K562 (cell line): ENCODE measurements at regions not wholly inside any gene's neighbourhood (a gene's known extent, or its start where the extent isn't known, plus 50 kb on each side); places are given as distances from the start of the nearest gene placed in this dataset.

Source experiments
- ATAC-seq: fragments of 200-7000 bp; cut with Tn5 transposase; 3 replicates; pipeline ENCODE4 v1.9.1; 2020; ENCODE audit warnings: moderate library complexity
- BruUV-seq: library from RNA; stranded (reverse); fragments of 400-500 nt; replicated peaks from 2 replicates; lab custom pipeline; 2021; lab: Mats Ljungman, UMichigan
- CTCF ChIA-PET: fragments of 300-600 bp; formaldehyde crosslinking; extraction: SDS; loops from one replicate; lab custom pipeline; 2021; ENCODE audit warnings: low intra/inter-chr PET ratio; lab: Yijun Ruan, JAX
- POLR2A ChIA-PET: fragments of 300-600, 350-650 bp; sonication (Branson Sonifier 250); formaldehyde crosslinking; extraction: SDS; loops from one replicate; lab custom pipeline; 2021; ENCODE audit warnings: antibody characterized with exemption, inconsistent platforms; lab: Yijun Ruan, JAX
- DNase-seq, 4 experiments: peaks; one replicate each; pipeline versions ENCODE4 v3.0.0 to v3.0.0-alpha.2; 2011 to 2018; ENCODE audit warnings: low spot score in 3 of 4, mixed read lengths in 3 of 4; ENCODE audit errors: extremely low read depth in 1 of 4
- FAIRE-seq: peaks from 2 replicates; lab custom pipeline; 2011; peaks lifted over from hg19 to GRCh38; lab: Jason Lieb, UNC
- H2AFZ ChIP-seq: 2 replicates; pipeline ENCODE4 v1.6.0; 2011; ENCODE audit warnings: low read depth, low read length, control low read depth, inconsistent platforms
- H3K27ac ChIP-seq: fragments of 200-600 bp; 3 replicates; pipeline ENCODE4 v1.8.0; 2011; ENCODE audit warnings: low read depth, mild to moderate bottlenecking, control low read depth, inconsistent platforms, low read length, moderate library complexity, mixed read lengths; ENCODE audit errors: extremely low read depth
- H3K27me3 ChIP-seq, 2 experiments: fragments of 300-600 bp in 1 of 2; 2 replicates in 1 of 2; 3 replicates in 1 of 2; pipeline versions ENCODE4 v1.6.0 to v1.8.0; 2011; ENCODE audit warnings: inconsistent platforms in 2 of 2, low read length in 2 of 2, mild to moderate bottlenecking in 1 of 2, mixed read lengths in 1 of 2, moderate library complexity in 1 of 2; ENCODE audit not compliant: control insufficient read depth in 2 of 2, insufficient read depth in 2 of 2
- H3K36me3 ChIP-seq: fragments of 300-600 bp; 3 replicates; pipeline ENCODE4 v1.8.0; 2011; ENCODE audit warnings: mild to moderate bottlenecking, low read length, inconsistent platforms; ENCODE audit not compliant: control insufficient read depth, insufficient read depth
- H3K4me1 ChIP-seq, 2 experiments: fragments of 200-600 bp in 1 of 2; replicated peaks in 1 of 2; 2 replicates in 1 of 2; 3 replicates in 1 of 2; pipeline versions ENCODE4 v1.5.1 to v1.8.0; 2011; ENCODE audit warnings: inconsistent platforms in 2 of 2, low read length in 2 of 2, mild to moderate bottlenecking in 1 of 2, mixed read lengths in 1 of 2, moderate library complexity in 1 of 2; ENCODE audit not compliant: control insufficient read depth in 2 of 2, insufficient read depth in 2 of 2
- H3K4me2 ChIP-seq: 2 replicates; pipeline ENCODE4 v1.6.1; 2011; ENCODE audit warnings: low read length, control low read depth, inconsistent platforms, mixed read lengths; ENCODE audit not compliant: insufficient read depth
- H3K4me3 ChIP-seq: fragments of 200-600 bp; sonication (generic), shearing (Covaris generic); 2 replicates; pipeline ENCODE4 v1.5.1; 2016; ENCODE audit warnings: control low read depth, inconsistent platforms
- H3K79me2 ChIP-seq: fragments of 200-600 bp; 3 replicates; pipeline ENCODE4 v1.8.0; 2011; ENCODE audit warnings: low read length, inconsistent platforms; ENCODE audit not compliant: control insufficient read depth, insufficient read depth
- H3K9ac ChIP-seq, 2 experiments: 2 replicates each; pipeline versions ENCODE4 v1.6.0 to v1.6.1; 2011; ENCODE audit warnings: low read depth in 2 of 2, low read length in 2 of 2, control low read depth in 1 of 2, inconsistent platforms in 1 of 2, mild to moderate bottlenecking in 1 of 2, mixed read lengths in 1 of 2; ENCODE audit not compliant: insufficient read depth in 1 of 2
- H3K9me1 ChIP-seq: one replicate; pipeline ENCODE4 v1.6.0; 2011; ENCODE audit warnings: inconsistent platforms, mild to moderate bottlenecking, low read length, moderate library complexity; ENCODE audit not compliant: control insufficient read depth, insufficient read depth
- H3K9me3 ChIP-seq: replicated peaks from 2 replicates; pipeline ENCODE4 v1.5.1; 2011; ENCODE audit warnings: low read depth, low read length, inconsistent platforms; ENCODE audit not compliant: control insufficient read depth, insufficient read depth
- H4K20me1 ChIP-seq: replicated peaks from 2 replicates; pipeline ENCODE4 v1.6.1; 2011; ENCODE audit warnings: low read length, inconsistent platforms, mixed read lengths; ENCODE audit not compliant: control insufficient read depth, insufficient read depth
- ASH1L ChIP-seq: fragments of 450-650 bp; IDR thresholded peaks from 2 replicates; pipeline ENCODE4 v1.6.1; 2018; ENCODE audit warnings: borderline replicate concordance, mild to moderate bottlenecking, low read depth; ENCODE audit not compliant: partially characterized antibody
- CGGBP1 ChIP-seq: fragments of 250-450 bp; sonication (Bioruptor Pico); IDR thresholded peaks from 2 replicates; pipeline ENCODE4 v1.9.0; 2021; ENCODE audit warnings: mild to moderate bottlenecking
- KAT8 ChIP-seq: fragments of 450-650 bp; IDR thresholded peaks from 2 replicates; pipeline ENCODE4 v1.6.1; 2016; ENCODE audit warnings: low read depth, mild to moderate bottlenecking
- RBBP5 ChIP-seq: fragments of 200-600 bp; sonication (generic); IDR thresholded peaks from 2 replicates; pipeline ENCODE4 v1.6.1; 2012; ENCODE audit warnings: borderline replicate concordance, mild to moderate bottlenecking, low read length, control low read depth, inconsistent platforms; ENCODE audit not compliant: insufficient read depth, poor library complexity, severe bottlenecking
- ZNF3 ChIP-seq: fragments of 250-450 bp; sonication (Bioruptor Pico); IDR thresholded peaks from 2 replicates; pipeline ENCODE4 v1.5.0; 2021; ENCODE audit warnings: mild to moderate bottlenecking, moderate library complexity
- WGBS: fragments of 100-300 bp; shearing (Covaris generic); methylation state at CpG from one replicate; pipeline ENCODE4 v1.1.6; 2016; ENCODE audit warnings: low coverage, mixed read lengths; ENCODE audit not compliant: insufficient coverage; ENCODE audit errors: missing lambda C conversion rate; 5-methylcytosine and 5-hydroxymethylcytosine counted together
- in situ Hi-C: fragments of 300-500 bp; cut with MboI; formaldehyde crosslinking; loops from 4 replicates; pipeline ENCODE4 v1.15.0; 2018; ENCODE audit warnings: inconsistent platforms, mixed read lengths
- intact Hi-C: fragments of 100-400 bp; cut with micrococcal nuclease; formaldehyde crosslinking; loops from 2 replicates; pipeline ENCODE4 v1.14.2; 2022
- TF ChIP-seq, protein P1 (sequence below): sonication (generic); formaldehyde crosslinking; IDR thresholded peaks from 2 replicates; pipeline ENCODE4 v1.8.0; 2022; ENCODE audit warnings: mild to moderate bottlenecking, missing genetic modification reagents

DNA sequence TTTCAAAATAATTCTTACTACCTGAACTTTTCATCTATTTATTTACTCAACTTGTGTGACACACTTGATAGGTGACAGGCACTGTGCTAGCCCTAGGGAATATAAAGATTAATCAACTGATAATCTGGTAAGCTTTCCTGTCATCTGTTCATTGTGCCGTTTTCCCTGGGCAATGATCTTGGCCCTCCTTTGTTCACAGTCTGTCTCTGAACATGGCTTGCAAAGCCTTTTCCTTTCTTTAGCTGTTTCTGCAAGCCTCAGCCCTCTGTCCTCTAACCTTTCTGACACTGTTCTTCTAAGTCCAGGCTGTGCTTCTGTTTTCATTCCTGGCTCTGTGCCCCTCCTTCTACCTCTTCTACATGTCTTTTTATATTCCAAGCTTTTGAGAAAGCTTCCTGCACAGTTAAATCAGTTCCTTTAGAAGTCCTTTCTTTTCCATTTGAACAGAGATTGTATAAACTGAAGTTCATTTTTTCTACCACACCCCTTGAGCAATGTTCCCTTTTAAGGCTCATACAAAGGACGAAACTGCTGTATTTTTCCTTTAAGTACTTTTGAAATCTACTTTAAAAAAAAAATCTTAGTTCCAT lies 803.0 kb upstream of the ZNF608 start:
- in situ Hi-C loops: no loop called here
- TF ChIP-seq ZNF3 (CRISPR knock-in tag): no peak
- TF ChIP-seq KAT8: no peak
- no peak for TF ChIP-seq RBBP5
- TF ChIP-seq CGGBP1 (CRISPR knock-in tag): no peak
- TF ChIP-seq ASH1L: no peak
- TF ChIP-seq, protein P1, sequence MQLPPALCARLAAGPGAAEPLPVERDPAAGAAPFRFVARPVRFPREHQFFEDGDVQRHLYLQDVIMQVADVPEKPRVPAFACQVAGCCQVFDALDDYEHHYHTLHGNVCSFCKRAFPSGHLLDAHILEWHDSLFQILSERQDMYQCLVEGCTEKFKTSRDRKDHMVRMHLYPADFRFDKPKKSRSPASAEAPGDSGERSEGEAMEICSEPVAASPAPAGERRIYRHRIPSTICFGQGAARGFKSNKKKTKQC: no peak
- no peaks in the 10 kb centered on the region for H4K20me1 ChIP-seq
- DNase-seq (no peak), ATAC-seq (no peak), FAIRE-seq (no peak)
- H2AFZ ChIP-seq: no peak overlapping the region
- H3K36me3 ChIP-seq: no peaks in the 10 kb centered on the region
- 7% methylated on average over 2 of the region's 2 CpGs for WGBS
- no peak overlapping the region for H3K4me2 ChIP-seq
- 0 out of 2 replicates have a peak, but pooled peaks cover 3% of the 10 kb centered on the region for H3K9me3 ChIP-seq
- H3K27ac ChIP-seq: no peak overlapping the region
- H3K4me3 ChIP-seq: no peak overlapping the region
- H3K9me1 ChIP-seq: no peaks in the 10 kb centered on the region
- CTCF ChIA-PET: no interaction called here
- no peaks in the 10 kb centered on the region for H3K79me2 ChIP-seq
- no peaks in the 10 kb centered on the region for H3K27me3 ChIP-seq
- H3K4me1 ChIP-seq: no peaks in the 10 kb centered on the region
- POLR2A ChIA-PET: no interaction called here
- H3K9ac ChIP-seq: no peak overlapping the region
- intact Hi-C loops: no loop called here
- BruUV-seq: no TSS peak
